Right kidney (tissue), 1 donor: ENCODE measurements at regions not wholly inside any gene's neighbourhood (a gene's known extent, or its start where the extent isn't known, plus 50 kb on each side); places are given as distances from the start of the nearest gene placed in this dataset.
A peak's percentile ranks its signal among the peaks of the same experiment; 100 is the strongest.
"Not testable (repeated sequence)": the region's sequence is repeated elsewhere in the genome, so short reads cannot be mapped to it uniquely, and the experiment has no call there.

Source experiments
- DNase-seq: peaks from one replicate; pipeline ENCODE4 v3.0.0-alpha.2; 2016

- no peak for DNase-seq
Observed at GRCh38 chr3:69688400-69688799, 50.9 kb upstream of the MITF start.

- no peak for DNase-seq
Observed at GRCh38 chr3:69687641-69688040, 51.6 kb upstream of the MITF start.

GRCh38 chr3:69686056-69686455 is 53.2 kb upstream of the MITF start:
- no peak for DNase-seq

GRCh38 chr3:69684309-69684961 is 54.8 kb upstream of the MITF start:
- DNase-seq: no peak

- no peak for DNase-seq
Observed at GRCh38 chr3:69683082-69683806, 56.0 kb upstream of the MITF start.

- not testable (repeated sequence) for DNase-seq
Observed at GRCh38 chr3:69677456-69677855, 61.8 kb upstream of the MITF start.

- no peak for DNase-seq
Observed at GRCh38 chr3:69675786-69676530, 63.3 kb upstream of the MITF start.

- no peak for DNase-seq
Observed at GRCh38 chr3:69674752-69675151, 64.5 kb upstream of the MITF start.

- no peak for DNase-seq
Observed at GRCh38 chr3:69671082-69671952, 67.9 kb upstream of the MITF start.

GRCh38 chr3:69669070-69669469 is 70.2 kb upstream of the MITF start:
- no peak for DNase-seq

- peak; percentile 31 for DNase-seq
Observed at GRCh38 chr3:69665026-69665737, 74.1 kb upstream of the MITF start.

- DNase-seq: no peak
Observed at GRCh38 chr3:69660631-69661030, 78.6 kb upstream of the MITF start.

GRCh38 chr3:69659180-69659910 is 79.9 kb upstream of the MITF start:
- DNase-seq: no peak

- DNase-seq: no peak
Observed at GRCh38 chr3:69658514-69659140, 80.6 kb upstream of the MITF start.

GRCh38 chr3:69657030-69657429 is 82.2 kb upstream of the MITF start:
- not testable (repeated sequence) for DNase-seq

- DNase-seq: no peak
Observed at GRCh38 chr3:69651765-69652164, 87.5 kb upstream of the MITF start.

- no peak for DNase-seq
Observed at GRCh38 chr3:69650066-69650419, 89.2 kb upstream of the MITF start.

GRCh38 chr3:69649120-69650065 is 89.9 kb upstream of the MITF start:
- DNase-seq: no peak

GRCh38 chr3:69648126-69648525 is 91.1 kb upstream of the MITF start:
- no peak for DNase-seq
